ENCODE measurements at regions not wholly inside any gene's neighbourhood (a gene's known extent, or its start where the extent isn't known, plus 50 kb on each side); places are given as distances from the start of the nearest gene placed in this dataset.

- FAIRE-seq (no peak), DNase-seq (ENCODE audit: insufficient read length, low spot score) (no peak)
- TF ChIP-seq POU2F2 (IDR thresholded peaks at IDR 0.05; ENCODE audit: low read depth, low read length) (no peak), POLR2AphosphoS5 (IDR thresholded peaks at IDR 0.05; ENCODE audit: low read depth, low read length) (no peak), POLR2A (IDR thresholded peaks at IDR 0.05; ENCODE audit: low read depth, low read length) (no peak), PAX5 (IDR thresholded peaks at IDR 0.05; ENCODE audit: insufficient read depth, low read length, severe bottlenecking) (no peak)
These were observed 1157.1 kb downstream of the BCL11B start for GRCh38 chr14:98114946-98115345.

DNA sequence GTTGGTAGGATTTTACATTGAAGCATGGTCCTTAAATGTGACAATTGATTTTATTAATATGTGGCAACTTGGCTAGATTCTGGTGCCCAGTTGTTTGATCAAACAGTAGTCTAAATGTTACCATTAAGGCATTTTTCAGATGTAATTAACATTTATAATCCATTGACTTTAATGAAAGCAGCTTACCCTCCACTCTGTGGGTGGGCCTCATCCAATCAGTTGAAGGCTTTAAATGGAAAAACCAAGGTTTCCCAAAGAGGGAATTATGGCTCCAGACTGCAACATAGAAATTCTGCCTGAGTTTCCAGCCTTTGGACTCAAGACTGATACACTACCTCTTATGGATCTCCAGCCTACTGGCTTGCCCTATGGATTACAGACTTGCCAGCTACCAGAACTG is 1153.2 kb downstream of the BCL11B start:
- DNase-seq (ENCODE audit: insufficient read length, low spot score) = no peak
- no peak for FAIRE-seq
- TF ChIP-seq POLR2AphosphoS5 (IDR thresholded peaks at IDR 0.05; ENCODE audit: low read depth, low read length) = no peak
- TF ChIP-seq PAX5 (IDR thresholded peaks at IDR 0.05; ENCODE audit: insufficient read depth, low read length, severe bottlenecking) = no peak

- TF ChIP-seq POLR2A (IDR thresholded peaks at IDR 0.05; ENCODE audit: low read depth, low read length) = no peak
- no peak for TF ChIP-seq TAF1 (IDR thresholded peaks at IDR 0.05; ENCODE audit: low read depth, low read length)
- no peak for TF ChIP-seq PAX5 (IDR thresholded peaks at IDR 0.05; ENCODE audit: insufficient read depth, low read length, severe bottlenecking)
- no peak for TF ChIP-seq POLR2AphosphoS5 (IDR thresholded peaks at IDR 0.05; ENCODE audit: low read depth, low read length)
- TF ChIP-seq SPI1 (IDR thresholded peaks at IDR 0.05; ENCODE audit: low read depth, low read length) = no peak
- no peak for TF ChIP-seq POU2F2 (IDR thresholded peaks at IDR 0.05; ENCODE audit: low read depth, low read length)
- no peak for DNase-seq (ENCODE audit: insufficient read length, low spot score)
- no peak for FAIRE-seq
These were observed 1152.3 kb downstream of the BCL11B start for GRCh38 chr14:98119739-98120138.

DNA sequence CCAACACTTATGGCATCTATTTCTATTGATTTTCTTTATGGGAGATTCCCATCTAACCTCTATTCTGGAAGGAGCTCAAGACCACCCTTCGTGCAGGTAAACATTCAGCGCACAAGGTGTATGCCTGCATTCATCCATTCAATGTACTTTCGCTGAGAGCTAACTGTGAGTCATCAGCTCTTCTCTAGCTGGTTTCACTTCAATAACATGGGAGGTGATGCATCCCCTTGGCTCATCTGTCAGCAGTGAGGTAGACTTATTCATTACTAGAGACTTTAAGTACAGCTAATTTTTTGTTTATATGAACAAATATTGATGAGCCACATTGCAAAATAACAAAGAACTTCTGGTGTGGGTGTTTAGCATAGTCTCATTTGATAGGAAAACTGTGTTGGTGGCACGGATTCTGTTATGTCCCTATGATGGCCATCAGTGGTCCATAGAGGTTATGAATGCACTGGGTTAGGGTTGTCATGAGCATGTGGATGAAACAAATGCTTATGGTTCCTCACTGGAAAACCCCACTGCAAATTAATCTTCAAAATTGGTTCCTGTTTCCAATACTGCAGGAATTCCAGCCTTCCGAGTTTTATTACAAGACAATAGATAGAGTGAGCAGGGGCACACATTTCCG is 1151.0 kb downstream of the BCL11B start:
- no peak for TF ChIP-seq TAF1 (IDR thresholded peaks at IDR 0.05; ENCODE audit: low read depth, low read length)
- TF ChIP-seq POU2F2 (IDR thresholded peaks at IDR 0.05; ENCODE audit: low read depth, low read length) = no peak
- no peak for TF ChIP-seq SPI1 (IDR thresholded peaks at IDR 0.05; ENCODE audit: low read depth, low read length)
- no peak for TF ChIP-seq POLR2A (IDR thresholded peaks at IDR 0.05; ENCODE audit: low read depth, low read length)
- no peak for TF ChIP-seq POLR2AphosphoS5 (IDR thresholded peaks at IDR 0.05; ENCODE audit: low read depth, low read length)
- TF ChIP-seq PAX5 (IDR thresholded peaks at IDR 0.05; ENCODE audit: insufficient read depth, low read length, severe bottlenecking) = no peak

GRCh38 chr14:98122527-98122926 is 1149.5 kb downstream of the BCL11B start:
- no peak for FAIRE-seq
- TF ChIP-seq POLR2A (IDR thresholded peaks at IDR 0.05; ENCODE audit: low read depth, low read length) (no peak), TAF1 (IDR thresholded peaks at IDR 0.05; ENCODE audit: low read depth, low read length) (no peak), SPI1 (IDR thresholded peaks at IDR 0.05; ENCODE audit: low read depth, low read length) (no peak), POLR2AphosphoS5 (IDR thresholded peaks at IDR 0.05; ENCODE audit: low read depth, low read length) (no peak), POU2F2 (IDR thresholded peaks at IDR 0.05; ENCODE audit: low read depth, low read length) (no peak), PAX5 (IDR thresholded peaks at IDR 0.05; ENCODE audit: insufficient read depth, low read length, severe bottlenecking) (no peak)
- DNase-seq (ENCODE audit: insufficient read length, low spot score) = no peak

More for the DNA sequence above, 1151.0 kb downstream of the BCL11B start:
- FAIRE-seq (no peak), DNase-seq (ENCODE audit: insufficient read length, low spot score) (no peak)

GRCh38 chr14:98130691-98131090 is 1141.3 kb downstream of the BCL11B start:
- no peak for DNase-seq (ENCODE audit: insufficient read length, low spot score)
- no peak for FAIRE-seq
- TF ChIP-seq POLR2A (IDR thresholded peaks at IDR 0.05; ENCODE audit: low read depth, low read length) (no peak), POLR2AphosphoS5 (IDR thresholded peaks at IDR 0.05; ENCODE audit: low read depth, low read length) (no peak), TAF1 (IDR thresholded peaks at IDR 0.05; ENCODE audit: low read depth, low read length) (no peak), POU2F2 (IDR thresholded peaks at IDR 0.05; ENCODE audit: low read depth, low read length) (no peak), SPI1 (IDR thresholded peaks at IDR 0.05; ENCODE audit: low read depth, low read length) (no peak), PAX5 (IDR thresholded peaks at IDR 0.05; ENCODE audit: insufficient read depth, low read length, severe bottlenecking) (no peak)

GRCh38 chr14:98131406-98131805 is 1140.6 kb downstream of the BCL11B start:
- no peak for FAIRE-seq
- no peak for DNase-seq (ENCODE audit: insufficient read length, low spot score)
- TF ChIP-seq PAX5 (IDR thresholded peaks at IDR 0.05; ENCODE audit: insufficient read depth, low read length, severe bottlenecking) = no peak
- no peak for TF ChIP-seq SPI1 (IDR thresholded peaks at IDR 0.05; ENCODE audit: low read depth, low read length)
- TF ChIP-seq POU2F2 (IDR thresholded peaks at IDR 0.05; ENCODE audit: low read depth, low read length) = no peak
- TF ChIP-seq POLR2A (IDR thresholded peaks at IDR 0.05; ENCODE audit: low read depth, low read length) = no peak
- TF ChIP-seq POLR2AphosphoS5 (IDR thresholded peaks at IDR 0.05; ENCODE audit: low read depth, low read length) = no peak
- TF ChIP-seq TAF1 (IDR thresholded peaks at IDR 0.05; ENCODE audit: low read depth, low read length) = no peak

DNA sequence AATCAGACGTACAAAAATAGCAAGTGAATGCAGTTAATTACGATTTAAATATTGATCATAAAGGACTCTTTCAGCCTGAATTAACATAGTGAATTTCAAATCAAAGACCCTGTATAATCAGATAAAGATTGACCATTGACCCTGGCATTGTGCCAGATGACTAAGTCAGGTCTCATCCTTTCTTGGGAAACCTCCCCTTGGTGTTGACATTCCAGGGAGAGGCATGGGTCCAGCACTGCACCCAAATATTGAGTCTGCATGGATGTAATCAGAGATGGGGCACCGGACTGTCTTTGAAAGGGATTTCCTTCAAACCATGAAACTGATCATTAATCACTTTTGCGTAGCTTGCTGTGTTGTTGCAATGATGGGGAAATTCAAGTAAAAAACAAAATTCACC is 1138.2 kb downstream of the BCL11B start:
- no peak for DNase-seq (ENCODE audit: insufficient read length, low spot score)
- no peak for TF ChIP-seq POLR2AphosphoS5 (IDR thresholded peaks at IDR 0.05; ENCODE audit: low read depth, low read length)
- TF ChIP-seq TAF1 (IDR thresholded peaks at IDR 0.05; ENCODE audit: low read depth, low read length) = no peak
- no peak for TF ChIP-seq SPI1 (IDR thresholded peaks at IDR 0.05; ENCODE audit: low read depth, low read length)
- no peak for TF ChIP-seq POLR2A (IDR thresholded peaks at IDR 0.05; ENCODE audit: low read depth, low read length)
- no peak for TF ChIP-seq PAX5 (IDR thresholded peaks at IDR 0.05; ENCODE audit: insufficient read depth, low read length, severe bottlenecking)
- no peak for TF ChIP-seq POU2F2 (IDR thresholded peaks at IDR 0.05; ENCODE audit: low read depth, low read length)
- no peak for FAIRE-seq

DNA sequence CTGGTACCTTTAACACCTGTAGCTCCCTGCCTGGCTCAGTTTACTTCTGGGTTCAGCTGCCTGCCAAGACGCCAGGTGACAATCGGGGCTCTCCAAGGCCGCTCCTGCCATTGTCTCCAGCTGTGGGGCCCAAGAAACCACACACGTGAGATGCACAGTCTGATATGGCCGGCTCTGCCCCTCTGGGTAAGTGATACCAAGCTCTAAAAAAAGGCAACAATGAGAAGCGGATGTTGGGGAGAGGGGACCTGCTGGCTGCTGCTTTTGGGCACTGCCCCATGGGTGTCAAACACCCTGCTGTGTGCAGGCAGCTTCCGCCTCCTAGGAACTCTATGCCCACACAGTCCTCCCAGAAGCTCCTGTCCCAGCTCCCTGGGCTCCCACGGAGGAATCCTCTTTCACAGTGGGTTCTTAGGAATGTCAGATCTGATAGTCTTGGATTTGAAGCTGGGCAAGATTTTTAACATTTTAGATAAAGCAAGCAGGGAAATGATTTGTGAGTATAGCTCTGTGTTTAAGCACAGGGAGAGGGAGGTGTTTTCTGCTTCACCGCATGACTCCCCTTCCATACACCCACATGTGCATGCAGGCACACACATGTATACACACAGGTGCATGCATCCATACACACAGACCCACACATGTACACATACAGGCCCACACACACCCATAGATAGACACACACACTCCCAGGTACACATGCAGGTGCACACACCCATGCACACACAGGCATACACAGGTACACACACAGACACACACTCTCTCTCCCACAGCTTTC is 1135.8 kb downstream of the BCL11B start:
- TF ChIP-seq PAX5 (IDR thresholded peaks at IDR 0.05; ENCODE audit: insufficient read depth, low read length, severe bottlenecking) (no peak), POU2F2 (IDR thresholded peaks at IDR 0.05; ENCODE audit: low read depth, low read length) (no peak), TAF1 (IDR thresholded peaks at IDR 0.05; ENCODE audit: low read depth, low read length) (no peak), SPI1 (IDR thresholded peaks at IDR 0.05; ENCODE audit: low read depth, low read length) (no peak), POLR2A (IDR thresholded peaks at IDR 0.05; ENCODE audit: low read depth, low read length) (no peak), POLR2AphosphoS5 (IDR thresholded peaks at IDR 0.05; ENCODE audit: low read depth, low read length) (no peak)
- no peak for FAIRE-seq
- no peak for DNase-seq (ENCODE audit: insufficient read length, low spot score)

Data from GM12891 (cell line).